ENCODE measurements at regions not wholly inside any gene's neighbourhood (a gene's known extent, or its start where the extent isn't known, plus 50 kb on each side); places are given as distances from the start of the nearest gene placed in this dataset.

DNA sequence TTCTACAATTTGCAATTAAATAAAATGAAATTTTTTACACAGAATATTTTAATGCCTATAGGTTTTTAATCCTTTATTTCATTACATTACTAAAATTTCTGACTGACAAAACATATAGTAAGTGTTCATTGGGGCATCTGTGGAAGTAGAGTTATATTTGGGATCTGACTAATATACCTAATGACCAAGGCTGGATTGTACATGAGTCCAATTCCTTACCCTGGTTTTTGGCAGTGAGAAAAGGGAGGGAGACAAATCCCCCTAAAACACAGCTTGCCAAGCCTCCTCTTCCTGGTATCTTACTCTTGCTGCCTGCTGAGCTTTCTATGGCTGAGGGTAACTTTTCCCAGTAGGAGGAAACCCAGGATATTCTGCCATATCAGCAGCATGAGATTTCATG is 149.4 kb upstream of the CDH20 start:
- no peak for DNase-seq

DNA sequence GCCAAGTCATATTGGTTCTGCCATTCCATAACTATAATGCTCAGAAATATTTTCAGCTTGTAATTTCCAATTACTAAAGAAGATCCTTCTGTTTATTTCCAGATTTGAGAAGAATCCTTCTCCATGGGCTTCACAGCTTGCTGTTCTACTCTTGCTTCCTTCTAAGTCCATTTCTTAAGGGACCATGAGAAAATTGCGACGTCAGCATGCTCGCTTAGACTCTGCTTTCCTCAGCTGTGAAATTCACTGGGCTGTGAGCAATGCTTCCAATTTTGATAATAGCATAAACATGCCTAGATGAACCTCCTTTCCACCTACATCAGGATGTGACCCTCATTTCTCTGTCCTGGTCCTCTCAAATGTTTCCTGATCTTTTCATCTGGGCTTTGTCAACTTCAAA is 145.3 kb upstream of the CDH20 start:
- no peak for DNase-seq

DNA sequence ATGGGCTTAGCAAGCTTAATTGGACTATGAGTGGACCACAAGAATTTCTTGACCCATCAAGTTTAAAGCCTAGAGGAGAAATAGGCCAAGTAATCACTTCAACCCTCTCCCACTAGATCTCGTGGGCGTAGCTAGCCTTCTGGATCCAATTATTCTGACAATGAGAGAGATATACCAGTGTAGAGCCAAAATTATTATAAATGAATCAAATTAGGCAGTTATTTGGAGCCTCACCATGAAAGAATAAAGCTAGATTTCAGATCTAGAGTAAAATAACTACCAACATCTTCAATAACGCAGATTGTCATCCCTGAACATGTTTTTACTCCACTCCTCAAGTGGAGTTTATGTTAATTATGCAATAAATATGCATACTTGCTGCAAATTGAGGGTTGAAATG is 143.9 kb upstream of the CDH20 start:
- DNase-seq: no peak

DNA sequence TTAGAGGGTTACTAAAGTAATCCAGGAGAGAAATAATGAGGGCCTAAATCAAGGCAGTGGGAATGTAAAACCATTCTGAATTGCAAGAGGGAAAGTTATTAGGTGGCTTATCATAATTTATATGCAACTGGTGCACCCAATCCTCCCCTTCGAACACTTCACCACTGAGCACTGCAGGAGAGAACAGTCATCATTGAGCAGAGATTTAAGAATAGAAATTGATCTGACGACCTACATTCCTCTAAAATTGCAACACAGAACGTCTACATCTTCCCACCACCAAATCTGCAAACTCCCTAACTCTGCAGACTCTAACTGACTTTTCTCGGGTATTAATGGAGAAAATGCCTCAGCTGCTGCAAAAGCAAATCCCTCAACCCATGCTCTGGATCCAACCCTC is 138.5 kb upstream of the CDH20 start:
- no peak for DNase-seq

DNA sequence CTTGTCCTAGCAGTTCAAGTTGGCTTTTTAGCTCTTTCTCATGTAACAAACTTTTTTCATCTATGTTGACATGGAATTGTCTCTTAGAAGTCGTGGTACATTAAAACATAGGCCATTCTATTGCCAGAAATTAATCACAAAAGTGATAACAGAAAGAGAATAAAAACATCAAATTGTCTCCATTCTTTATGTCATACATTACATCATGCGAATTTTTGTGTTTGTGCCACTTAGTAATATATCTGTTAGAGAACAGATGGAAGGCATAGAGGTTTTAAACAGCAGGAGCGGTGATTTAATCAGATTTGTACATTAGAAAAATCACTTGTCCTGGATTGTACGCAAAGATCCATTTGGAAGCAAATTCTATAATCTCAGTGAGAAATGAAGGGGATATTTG is 136.5 kb upstream of the CDH20 start:
- DNase-seq: no peak

DNA sequence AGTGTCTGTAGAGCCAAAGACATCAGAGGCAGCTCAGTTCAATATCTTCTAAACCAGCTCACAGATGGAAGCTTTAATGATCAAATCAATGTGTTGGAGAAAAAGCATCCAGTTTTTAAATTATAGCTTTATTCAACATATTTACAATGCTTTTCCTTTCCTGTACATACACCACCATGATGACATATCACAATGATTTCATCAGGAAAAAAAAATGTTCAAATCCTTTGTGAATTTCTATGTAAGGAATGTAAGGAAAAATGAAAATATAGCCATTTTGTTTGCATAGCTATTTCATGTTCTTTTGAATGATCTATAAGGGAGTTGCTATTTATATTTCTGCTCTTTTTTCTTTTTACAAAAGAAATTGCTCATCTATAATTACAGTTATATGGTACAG is 134.7 kb upstream of the CDH20 start:
- DNase-seq: no peak

DNA sequence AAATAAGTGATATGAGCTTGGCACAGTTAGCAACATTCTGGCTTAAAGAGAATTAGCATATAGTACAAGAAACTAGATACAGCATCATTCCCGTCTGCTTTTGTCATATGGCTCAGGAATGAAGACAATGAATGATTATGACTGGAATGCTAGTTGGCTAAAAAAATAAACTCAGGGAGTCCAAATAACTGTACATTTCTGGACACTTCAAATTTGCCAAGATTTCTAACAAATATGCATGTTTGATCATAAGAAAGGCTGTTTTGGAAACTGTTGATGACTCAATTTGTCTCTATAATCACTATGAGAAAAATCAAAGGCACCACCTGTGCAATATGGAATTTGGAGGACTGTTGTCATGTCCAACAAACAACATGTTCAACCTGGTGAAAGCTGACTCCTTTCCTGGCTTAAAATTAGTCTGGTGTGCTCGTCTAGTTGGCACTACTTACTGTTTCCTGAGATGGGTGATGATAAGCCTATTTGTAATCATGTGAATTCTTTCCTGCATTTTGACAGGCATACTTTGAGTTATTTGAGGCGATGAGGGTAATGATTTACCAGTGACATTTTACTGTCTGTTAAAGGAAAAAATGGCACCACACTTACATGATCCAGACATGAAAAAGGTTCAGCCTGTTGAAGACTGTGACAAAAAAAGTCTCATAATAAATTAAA is 133.9 kb upstream of the CDH20 start:
- no peak for DNase-seq

DNA sequence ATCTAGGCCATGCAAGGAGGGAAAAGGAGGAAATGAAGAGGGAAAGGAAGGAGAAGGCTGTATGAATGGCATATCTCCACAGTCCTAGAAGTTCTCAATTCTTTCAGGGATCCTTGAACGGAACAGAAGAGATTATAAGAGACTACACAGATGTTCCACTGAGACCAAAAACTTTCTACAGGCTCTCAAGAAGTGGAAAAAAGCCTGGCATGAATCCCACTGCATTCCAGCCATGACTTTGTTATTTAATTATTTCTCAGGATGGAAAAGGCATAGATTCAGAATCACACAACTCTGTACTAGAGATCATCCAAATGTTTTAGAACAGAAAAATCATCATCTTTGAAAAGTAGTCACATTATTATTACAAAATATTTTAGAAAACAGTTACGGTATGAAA is 131.7 kb upstream of the CDH20 start:
- no peak for DNase-seq

DNA sequence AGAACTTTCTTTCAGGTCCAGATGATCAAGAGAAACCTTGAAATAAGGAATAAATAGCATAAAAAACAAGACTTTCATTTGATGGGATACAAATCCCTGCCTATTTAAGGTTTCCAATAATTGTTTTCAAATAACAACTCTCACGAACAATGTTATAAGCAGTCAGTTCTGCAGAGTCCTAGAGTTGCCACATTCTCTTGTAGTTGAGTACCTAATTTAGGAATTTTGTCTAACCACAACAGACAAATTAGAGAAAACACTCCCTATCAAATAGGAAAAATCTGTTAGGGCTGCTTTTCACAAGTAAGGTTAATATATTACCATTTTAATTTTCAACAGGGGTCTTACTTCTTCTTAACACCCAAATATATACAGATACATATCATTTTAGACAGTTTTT is 130.1 kb upstream of the CDH20 start:
- DNase-seq: no peak

DNA sequence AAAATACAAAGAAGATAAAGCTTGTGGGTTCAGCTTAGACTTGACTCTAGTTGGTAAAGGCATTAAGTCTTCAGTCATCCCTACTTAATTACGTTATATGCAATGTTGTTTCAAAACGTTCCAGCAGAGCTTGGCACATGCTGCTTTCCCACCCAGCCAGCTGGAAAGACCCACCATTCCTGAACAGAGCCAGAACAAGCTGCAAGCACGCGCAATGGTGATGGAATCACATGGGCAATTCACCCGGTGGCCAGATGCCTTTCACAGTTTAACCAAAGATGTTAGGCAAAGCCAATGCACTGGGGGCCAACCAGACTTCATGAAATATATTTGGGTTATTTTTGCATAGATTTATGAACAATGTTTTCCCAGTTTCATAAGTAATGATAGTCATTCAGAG is 123.4 kb upstream of the CDH20 start:
- no peak for DNase-seq

DNA sequence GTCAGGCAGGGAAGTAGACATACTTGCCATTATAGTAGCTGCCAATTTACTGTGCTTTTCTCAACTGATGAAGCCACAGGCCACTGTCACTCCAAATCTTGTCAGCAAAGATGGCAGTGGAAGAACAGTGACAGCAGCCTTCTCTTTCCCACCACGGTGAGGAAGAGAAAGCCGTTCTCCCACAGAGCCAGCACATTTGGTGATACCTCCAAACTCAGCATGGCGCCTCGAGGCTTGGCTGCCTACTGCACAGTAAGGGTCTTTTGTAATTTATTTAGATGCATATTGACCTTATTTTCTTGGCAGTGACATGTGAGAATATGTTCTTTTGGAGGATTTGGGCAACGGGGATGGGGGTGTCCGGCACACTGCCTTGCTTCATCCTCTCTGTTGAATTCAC is 117.2 kb upstream of the CDH20 start:
- no peak for DNase-seq

DNA sequence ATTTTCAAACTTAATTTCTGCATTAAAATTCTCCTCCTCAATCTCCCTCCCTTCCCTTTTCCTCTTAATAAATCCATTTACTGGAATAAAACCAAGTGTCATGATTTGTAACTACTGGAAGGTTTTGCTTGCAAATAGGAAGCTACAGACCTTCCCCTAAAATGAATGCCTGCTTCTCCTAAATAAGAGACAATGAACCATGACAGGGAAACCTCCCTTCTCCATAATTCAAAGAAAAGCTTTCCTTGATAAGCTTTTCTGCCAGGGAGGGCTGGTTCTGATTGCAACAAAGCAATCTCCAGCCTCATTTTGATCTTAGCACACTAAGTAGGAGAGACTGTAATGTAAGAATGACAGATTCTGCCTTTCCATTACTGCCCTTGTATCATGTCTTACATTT is 111.0 kb upstream of the CDH20 start:
- DNase-seq: no peak

DNA sequence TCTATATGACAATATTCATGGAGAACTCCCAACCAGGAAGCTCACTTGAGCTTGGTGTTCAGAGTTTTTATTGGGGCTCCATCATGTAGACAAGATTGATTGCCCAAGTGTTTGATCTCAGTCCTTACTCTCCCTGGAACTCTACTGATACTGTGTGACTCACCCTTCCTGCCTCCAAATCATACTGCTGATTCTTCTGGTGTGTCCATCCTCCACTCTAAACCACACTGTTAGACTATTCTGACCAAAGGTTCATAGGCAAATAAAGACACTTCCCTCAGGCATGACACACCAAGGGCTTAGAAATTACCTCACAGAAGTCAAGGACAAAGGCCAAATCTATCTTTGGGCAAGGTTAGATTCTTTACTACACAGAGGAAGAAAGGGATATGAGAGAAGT is 107.9 kb upstream of the CDH20 start:
- DNase-seq: no peak

DNA sequence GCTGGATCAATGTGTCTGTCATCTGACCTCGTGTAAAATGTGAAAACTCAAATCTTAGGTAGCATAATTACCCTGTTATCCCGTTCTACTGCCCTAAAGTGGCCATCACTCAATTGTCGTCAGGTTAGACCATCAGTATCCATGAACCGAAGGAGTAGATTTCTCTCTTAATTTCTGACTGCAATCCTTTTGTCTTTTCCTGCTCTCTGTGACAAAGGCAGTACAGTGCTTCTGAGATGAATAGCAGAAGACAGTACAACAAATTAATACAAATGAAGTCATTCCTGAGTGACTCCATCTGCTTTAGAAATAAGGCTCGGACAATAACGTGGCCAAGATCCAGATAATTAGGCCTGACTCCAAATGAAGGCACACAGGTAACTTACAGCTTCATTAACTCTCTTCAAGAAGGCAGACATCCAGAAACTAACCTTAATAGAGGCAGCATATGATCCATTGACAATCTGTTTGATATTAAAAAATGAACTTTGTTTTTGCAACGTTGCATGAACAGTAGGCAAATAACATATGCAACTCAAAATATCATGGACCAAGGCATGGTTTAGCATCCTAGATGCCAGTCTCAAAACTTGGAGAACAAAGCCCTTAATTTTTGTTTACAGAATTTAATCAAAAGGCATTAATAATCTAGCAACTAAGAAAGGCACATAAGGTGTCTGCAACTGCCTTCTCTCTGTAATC is 96.7 kb upstream of the CDH20 start:
- no peak for DNase-seq

DNA sequence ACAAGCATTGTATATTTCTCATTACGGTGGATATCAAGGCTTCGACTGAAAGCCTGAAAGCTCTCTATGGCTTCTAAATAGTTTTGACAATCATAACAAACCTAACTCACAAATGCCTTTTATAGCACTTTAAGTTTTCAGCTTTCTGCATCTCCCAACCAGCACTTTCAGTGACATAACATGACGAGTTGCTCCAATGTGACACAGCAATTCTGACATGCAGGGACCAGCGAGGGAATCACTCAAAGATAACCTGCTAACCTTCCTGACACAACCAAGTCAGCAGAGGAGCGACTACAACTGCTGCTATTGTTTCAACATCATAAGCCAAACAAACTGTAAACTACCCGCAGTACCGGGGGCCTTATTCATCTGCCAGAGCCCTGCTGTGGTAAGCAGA is 95.7 kb upstream of the CDH20 start:
- DNase-seq: no peak

DNA sequence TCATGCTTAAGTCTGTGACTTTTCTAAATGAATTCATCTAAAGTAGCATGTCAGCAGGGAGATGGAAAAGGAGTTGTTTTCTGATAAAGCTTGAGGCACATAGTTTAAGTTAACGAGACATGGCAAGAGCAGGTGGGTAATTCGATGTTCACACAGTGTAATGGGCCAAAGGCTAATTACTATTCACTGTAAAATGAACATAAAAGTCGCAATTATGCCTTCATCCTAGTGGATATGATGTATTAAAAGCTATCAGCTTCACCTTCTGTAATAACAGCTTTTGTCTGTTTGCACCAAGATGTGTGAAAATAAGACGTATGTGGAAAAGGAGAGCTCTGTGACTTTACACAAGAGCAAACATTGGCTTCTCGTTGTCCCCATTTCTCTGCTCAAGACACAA is 94.2 kb upstream of the CDH20 start:
- DNase-seq: no peak

DNA sequence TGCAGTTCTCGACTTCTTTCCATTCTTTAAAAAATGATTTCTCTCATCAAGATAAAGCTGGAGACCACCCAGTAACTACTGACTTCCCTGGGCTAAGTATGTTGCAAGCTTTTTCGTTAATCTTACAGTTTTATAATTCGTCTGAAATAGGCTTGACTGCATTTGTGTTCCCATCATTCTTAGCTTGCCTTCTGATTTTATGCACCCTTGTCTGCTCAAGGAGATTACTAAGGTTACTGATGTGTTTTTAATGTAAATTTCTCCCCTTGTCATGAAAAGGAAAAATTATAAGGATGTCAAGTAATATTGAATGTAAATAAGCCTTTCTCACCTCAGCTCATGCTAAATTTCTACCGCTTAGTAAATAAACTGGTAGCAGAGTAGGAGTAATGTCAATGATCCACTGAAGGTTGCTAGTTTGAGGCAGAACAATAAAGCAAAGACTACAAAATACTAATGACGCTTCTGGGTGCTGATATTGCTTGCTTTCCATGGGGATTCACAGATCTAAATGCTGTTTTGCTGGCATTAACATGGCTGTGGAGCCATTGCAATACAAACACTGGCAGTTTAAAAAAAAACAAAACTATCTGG is 91.9 kb upstream of the CDH20 start:
- no peak for DNase-seq

DNA sequence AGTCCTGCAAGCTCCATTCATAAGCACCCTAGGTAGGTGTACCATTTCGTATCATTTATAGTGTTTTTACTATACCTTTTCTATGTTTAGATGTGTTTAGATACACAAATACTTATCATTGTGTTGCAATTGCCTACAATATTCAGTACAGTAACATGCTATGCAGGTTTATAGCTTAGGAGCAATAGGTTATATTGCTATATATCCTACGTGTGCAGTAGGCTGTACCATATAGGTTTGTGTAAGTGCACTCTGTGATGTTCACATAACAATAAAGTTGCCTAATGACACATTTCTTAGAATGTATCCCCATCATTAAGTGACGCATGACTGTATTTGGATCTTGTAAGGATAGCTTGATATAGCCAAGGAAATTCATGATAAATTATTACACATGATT is 88.6 kb upstream of the CDH20 start:
- no peak for DNase-seq

DNA sequence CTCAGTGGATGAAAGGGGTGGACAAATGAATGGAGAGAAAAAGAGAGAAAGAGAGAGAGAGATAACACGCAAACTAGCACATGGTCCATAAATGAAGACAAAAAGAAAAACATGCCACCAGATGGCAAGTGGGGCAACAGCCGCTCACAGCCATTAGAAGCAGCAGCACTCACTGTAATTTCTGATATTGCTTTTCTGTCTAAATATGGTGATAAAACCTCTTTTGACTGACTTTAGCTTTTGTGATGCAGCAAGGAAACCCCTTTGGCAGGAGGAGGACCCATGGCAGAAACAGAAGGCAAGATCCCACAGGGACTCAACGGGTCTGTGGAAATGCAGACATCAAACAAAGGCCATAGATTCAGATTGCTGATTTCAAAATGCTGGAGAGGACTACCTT is 88.0 kb upstream of the CDH20 start:
- DNase-seq: no peak

DNA sequence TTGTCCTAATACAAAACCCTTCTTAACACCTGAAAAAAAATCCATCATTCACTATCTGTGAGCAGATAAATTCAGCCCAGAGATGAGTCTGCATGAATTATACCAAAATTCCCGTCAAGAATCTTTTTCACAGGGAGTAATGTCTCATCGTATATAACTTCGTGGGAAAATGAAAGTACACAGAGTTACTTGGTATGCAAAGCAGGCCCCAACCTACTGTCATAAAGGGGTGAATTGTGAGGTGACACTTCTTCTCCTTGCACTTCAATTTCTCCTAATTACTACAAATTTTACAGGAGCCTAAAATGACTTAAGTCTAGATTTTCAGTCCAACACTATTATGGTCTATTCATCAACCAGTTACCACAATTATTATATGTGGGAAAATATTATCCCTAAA is 84.6 kb upstream of the CDH20 start:
- no peak for DNase-seq

DNA sequence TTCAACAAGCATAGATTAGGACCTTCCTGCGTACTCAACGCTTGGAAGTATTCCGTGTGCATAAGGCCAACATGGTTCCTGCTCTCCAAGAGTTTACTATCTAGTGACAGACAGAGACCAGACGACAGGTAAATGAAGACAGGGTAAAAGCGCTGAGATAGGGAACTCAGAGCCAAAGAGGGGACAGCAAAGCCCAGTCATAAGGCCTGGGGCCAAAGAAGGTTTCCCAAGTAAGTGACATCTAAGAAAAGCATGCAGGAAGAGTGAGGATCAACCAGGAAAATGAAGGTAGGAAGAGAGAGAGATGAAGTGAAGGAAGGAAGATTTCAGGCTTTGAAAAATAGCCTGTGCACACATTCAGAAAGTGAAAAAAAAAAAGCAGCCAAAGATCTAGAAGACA is 76.9 kb upstream of the CDH20 start:
- DNase-seq: no peak

DNA sequence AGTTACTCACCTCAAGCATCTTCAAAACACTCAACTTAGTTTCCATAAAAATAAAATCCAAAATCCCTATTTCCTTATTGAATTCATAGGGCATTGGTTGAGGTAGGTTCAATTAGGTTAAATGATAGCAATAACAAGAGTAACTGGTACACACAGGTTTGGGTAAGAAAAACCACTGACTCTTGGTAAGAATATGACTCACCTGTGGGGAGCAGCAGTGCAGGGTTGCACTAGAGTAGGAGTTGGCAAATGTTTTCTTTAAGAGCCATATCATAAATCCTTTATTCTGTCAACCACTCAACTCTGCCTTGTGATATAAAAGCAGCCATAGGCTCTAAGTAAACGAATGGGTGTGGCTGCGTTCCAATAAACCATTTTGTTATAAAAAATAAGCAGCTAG is 71.4 kb upstream of the CDH20 start:
- no peak for DNase-seq

DNA sequence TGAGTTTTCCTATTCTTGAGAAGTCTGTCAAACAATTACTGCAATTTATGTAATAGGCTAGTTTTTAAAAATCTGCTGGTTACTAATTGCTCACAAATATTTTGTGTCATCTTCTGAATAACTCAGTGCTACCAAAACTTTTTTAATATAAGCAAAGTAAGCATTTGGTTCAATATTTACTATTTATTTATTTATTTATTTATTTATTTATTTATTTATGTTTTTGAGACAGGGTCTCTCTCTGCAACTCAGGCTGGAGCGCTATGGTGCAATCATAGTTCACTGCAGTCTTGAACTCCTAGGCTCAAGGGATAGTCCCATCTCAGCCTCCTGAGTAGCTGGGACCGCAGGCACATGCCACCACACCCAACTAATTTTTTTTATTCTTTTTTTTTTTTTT is 60.4 kb upstream of the CDH20 start:
- DNase-seq: no peak

DNA sequence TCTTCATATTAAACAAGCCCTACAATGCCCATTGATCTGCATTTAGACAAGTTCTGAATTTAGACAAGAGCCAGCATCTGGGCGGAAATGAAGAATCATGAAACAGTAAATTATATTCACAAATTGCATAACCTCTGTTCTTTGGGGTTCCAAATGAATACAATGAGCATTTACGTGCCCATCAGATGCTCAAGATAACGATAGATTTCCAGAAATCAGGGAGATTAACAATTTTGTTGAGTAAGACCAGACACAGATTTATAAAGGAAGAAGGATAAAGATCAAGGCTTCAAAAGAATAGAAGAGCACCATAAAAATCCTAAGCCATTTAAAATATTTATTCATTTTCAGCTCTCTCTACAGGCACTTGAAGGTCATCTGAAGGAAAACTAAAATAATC is 59.7 kb upstream of the CDH20 start:
- no peak for DNase-seq
